ENCODE measurements at regions not wholly inside any gene's neighbourhood (a gene's known extent, or its start where the extent isn't known, plus 50 kb on each side); places are given as distances from the start of the nearest gene placed in this dataset.

GRCh38 chr12:130100634-130101362, 61.5 kb upstream of the FZD10 start:
- TF ChIP-seq CTCF (IDR thresholded peaks at IDR 0.05; ENCODE audit: insufficient read depth, low read depth, low read length) (no peak), EZH2 (IDR thresholded peaks at IDR 0.05; ENCODE audit: insufficient read depth, low read length) (no peak)
